HCT116 (cell line): ENCODE measurements at regions not wholly inside any gene's neighbourhood (a gene's known extent, or its start where the extent isn't known, plus 50 kb on each side); places are given as distances from the start of the nearest gene placed in this dataset.

Experiments used
- CEBPB ChIP-seq: IDR thresholded peaks from 2 replicates; pipeline ENCODE4 v1.6.1; 2012; ENCODE audit warnings: low read depth
- TF ChIP-seq, protein P1 (sequence below), 3 experiments: fragments of 200-600 bp in 1 of 3; sonication (generic) in 1 of 3; IDR thresholded peaks in 2 of 3; conservative IDR thresholded peaks in 1 of 3; 2 replicates each; pipeline ENCODE4 v1.5.1; 2012 to 2017; ENCODE audit warnings: low read depth in 2 of 3, low read length in 2 of 3, antibody characterized with exemption in 1 of 3, borderline replicate concordance in 1 of 3, control low read depth in 1 of 3, mild to moderate bottlenecking in 1 of 3, mixed read lengths in 1 of 3, mixed run types in 1 of 3, moderate library complexity in 1 of 3; ENCODE audit not compliant: insufficient read depth in 1 of 3
- TF ChIP-seq, protein P2 (sequence below): IDR thresholded peaks from 2 replicates; pipeline ENCODE4 v1.6.1; 2011; ENCODE audit warnings: mild to moderate bottlenecking, low read length, moderate library complexity; ENCODE audit not compliant: insufficient replicate concordance; ENCODE audit errors: extremely low read depth

DNA sequence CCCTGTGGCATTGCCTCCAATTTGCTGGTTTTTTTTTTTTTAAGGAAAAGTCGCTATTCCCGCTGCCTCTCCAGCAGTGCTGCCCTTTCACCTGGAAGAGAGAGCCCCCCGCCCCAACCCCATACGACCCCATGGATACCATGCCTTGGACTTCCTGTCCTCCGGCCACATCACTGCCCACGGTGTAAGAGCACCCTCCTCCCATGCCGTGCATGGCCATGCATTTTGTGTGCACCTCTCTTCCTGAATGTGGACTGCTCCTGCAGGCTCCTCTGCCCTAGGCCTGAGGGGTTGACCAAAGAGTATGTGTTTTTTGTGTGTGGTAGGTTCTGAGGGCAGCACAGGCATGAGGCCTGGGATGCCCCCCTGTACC, 65.6 kb upstream of the SPON1 start:
- TF ChIP-seq, protein P1, sequence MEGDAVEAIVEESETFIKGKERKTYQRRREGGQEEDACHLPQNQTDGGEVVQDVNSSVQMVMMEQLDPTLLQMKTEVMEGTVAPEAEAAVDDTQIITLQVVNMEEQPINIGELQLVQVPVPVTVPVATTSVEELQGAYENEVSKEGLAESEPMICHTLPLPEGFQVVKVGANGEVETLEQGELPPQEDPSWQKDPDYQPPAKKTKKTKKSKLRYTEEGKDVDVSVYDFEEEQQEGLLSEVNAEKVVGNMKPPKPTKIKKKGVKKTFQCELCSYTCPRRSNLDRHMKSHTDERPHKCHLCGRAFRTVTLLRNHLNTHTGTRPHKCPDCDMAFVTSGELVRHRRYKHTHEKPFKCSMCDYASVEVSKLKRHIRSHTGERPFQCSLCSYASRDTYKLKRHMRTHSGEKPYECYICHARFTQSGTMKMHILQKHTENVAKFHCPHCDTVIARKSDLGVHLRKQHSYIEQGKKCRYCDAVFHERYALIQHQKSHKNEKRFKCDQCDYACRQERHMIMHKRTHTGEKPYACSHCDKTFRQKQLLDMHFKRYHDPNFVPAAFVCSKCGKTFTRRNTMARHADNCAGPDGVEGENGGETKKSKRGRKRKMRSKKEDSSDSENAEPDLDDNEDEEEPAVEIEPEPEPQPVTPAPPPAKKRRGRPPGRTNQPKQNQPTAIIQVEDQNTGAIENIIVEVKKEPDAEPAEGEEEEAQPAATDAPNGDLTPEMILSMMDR (IDR thresholded peaks at IDR 0.05 in 2 of 3, conservative IDR thresholded peaks at IDR 0.05 in 1 of 3; ENCODE audit: borderline replicate concordance in 1 of 3, insufficient read depth in 1 of 3, low read depth in 2 of 3, low read length in 2 of 3) = no peak
- TF ChIP-seq CEBPB = no peak
- TF ChIP-seq, protein P2, sequence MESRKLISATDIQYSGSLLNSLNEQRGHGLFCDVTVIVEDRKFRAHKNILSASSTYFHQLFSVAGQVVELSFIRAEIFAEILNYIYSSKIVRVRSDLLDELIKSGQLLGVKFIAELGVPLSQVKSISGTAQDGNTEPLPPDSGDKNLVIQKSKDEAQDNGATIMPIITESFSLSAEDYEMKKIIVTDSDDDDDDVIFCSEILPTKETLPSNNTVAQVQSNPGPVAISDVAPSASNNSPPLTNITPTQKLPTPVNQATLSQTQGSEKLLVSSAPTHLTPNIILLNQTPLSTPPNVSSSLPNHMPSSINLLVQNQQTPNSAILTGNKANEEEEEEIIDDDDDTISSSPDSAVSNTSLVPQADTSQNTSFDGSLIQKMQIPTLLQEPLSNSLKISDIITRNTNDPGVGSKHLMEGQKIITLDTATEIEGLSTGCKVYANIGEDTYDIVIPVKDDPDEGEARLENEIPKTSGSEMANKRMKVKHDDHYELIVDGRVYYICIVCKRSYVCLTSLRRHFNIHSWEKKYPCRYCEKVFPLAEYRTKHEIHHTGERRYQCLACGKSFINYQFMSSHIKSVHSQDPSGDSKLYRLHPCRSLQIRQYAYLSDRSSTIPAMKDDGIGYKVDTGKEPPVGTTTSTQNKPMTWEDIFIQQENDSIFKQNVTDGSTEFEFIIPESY = no peak
